Calu3 (cell line): ENCODE measurements at regions not wholly inside any gene's neighbourhood (a gene's known extent, or its start where the extent isn't known, plus 50 kb on each side); places are given as distances from the start of the nearest gene placed in this dataset.

ENCODE experiments used
- BruUV-seq: library from RNA; stranded (reverse); fragments of 400-500 nt; replicated peaks from 2 replicates; lab custom pipeline; 2021; lab: Mats Ljungman, UMichigan
- CTCF ChIA-PET: fragments of 300-600 bp; sonication (Branson Sonifier 250); formaldehyde crosslinking; loops from one replicate; lab custom pipeline; 2022; ENCODE audit warnings: antibody characterized with exemption; lab: Charles Lee
- DNase-seq: peaks from one replicate; pipeline ENCODE4 v3.0.0; 2022
- H3K27ac Mint-ChIP-seq: one replicate; pipeline ENCODE4 v1.8.0; 2022; ENCODE audit warnings: mixed read lengths; ENCODE audit not compliant: unreplicated experiment
- H3K27me3 Mint-ChIP-seq: one replicate; pipeline ENCODE4 v1.8.0; 2022; ENCODE audit warnings: mixed read lengths; ENCODE audit not compliant: unreplicated experiment
- H3K36me3 Mint-ChIP-seq: one replicate; pipeline ENCODE4 v1.8.0; 2022; ENCODE audit warnings: mild to moderate bottlenecking, moderate library complexity, mixed read lengths; ENCODE audit not compliant: insufficient read depth, unreplicated experiment
- H3K4me1 Mint-ChIP-seq: one replicate; pipeline ENCODE4 v1.8.0; 2022; ENCODE audit warnings: mild to moderate bottlenecking, low read depth, mixed read lengths; ENCODE audit not compliant: unreplicated experiment
- H3K4me3 Mint-ChIP-seq: one replicate; pipeline ENCODE4 v1.8.0; 2022; ENCODE audit warnings: mild to moderate bottlenecking, low read depth, moderate library complexity, mixed read lengths; ENCODE audit not compliant: unreplicated experiment
- H3K9me3 Mint-ChIP-seq: one replicate; pipeline ENCODE4 v1.8.0; 2022; ENCODE audit warnings: low read depth, mixed read lengths; ENCODE audit not compliant: unreplicated experiment
- CTCF ChIP-seq: fragments of 200-600 bp; IDR thresholded peaks from one replicate; pipeline ENCODE4 v1.8.0; 2022; ENCODE audit warnings: antibody characterized with exemption; ENCODE audit not compliant: unreplicated experiment
- intact Hi-C: fragments of 100-400 bp; cut with micrococcal nuclease; formaldehyde crosslinking; loops from one replicate; pipeline ENCODE4 v1.10.0; 2022; ENCODE audit not compliant: unreplicated experiment

- H3K9me3 Mint-ChIP-seq: peaks cover 6% of the 10 kb centered on the region
- CTCF ChIA-PET: interaction anchor here (0.7 to 1.7 kb wide), 4 partner anchors 58 to 510 kb away, joined by 3 to 7 read pairs (median 4); no protein-coding TSS in a partner anchor
- H3K4me3 Mint-ChIP-seq: peak overlapping the region; percentile 60
- peaks cover 28% of the 10 kb centered on the region for H3K4me1 Mint-ChIP-seq
- H3K27ac Mint-ChIP-seq: peak overlapping the region; percentile 91
- intact Hi-C loops: no loop called here
- peaks cover 6% of the 10 kb centered on the region for H3K36me3 Mint-ChIP-seq
- peak; percentile 74 for DNase-seq
- TF ChIP-seq CTCF: no peak
- no TSS peak for BruUV-seq
- no peaks in the 10 kb centered on the region for H3K27me3 Mint-ChIP-seq
These were observed 154.0 kb downstream of the PMAIP1 start for GRCh38 chr18:60053747-60054304.

- Mint-ChIP-seq H3K4me3 (no peak overlapping the region), H3K27ac (no peak overlapping the region), H3K27me3 (no peaks in the 10 kb centered on the region), H3K4me1 (peaks cover 28% of the 10 kb centered on the region), H3K36me3 (peaks cover 6% of the 10 kb centered on the region), H3K9me3 (no peaks in the 10 kb centered on the region)
- intact Hi-C loops: no loop called here
- TF ChIP-seq CTCF: no peak
- DNase-seq: no peak
- no TSS peak for BruUV-seq
- CTCF ChIA-PET: no interaction called here
These were observed 151.0 kb downstream of the PMAIP1 start for GRCh38 chr18:60050821-60051220.

- Mint-ChIP-seq H3K27me3 (no peaks in the 10 kb centered on the region), H3K27ac (no peak overlapping the region), H3K4me3 (no peak overlapping the region), H3K9me3 (no peaks in the 10 kb centered on the region), H3K36me3 (peaks cover 6% of the 10 kb centered on the region), H3K4me1 (peaks cover 28% of the 10 kb centered on the region)
- BruUV-seq: no TSS peak
- no peak for TF ChIP-seq CTCF
- DNase-seq: no peak
- CTCF ChIA-PET: no interaction called here
- intact Hi-C loops: no loop called here
These were observed 149.4 kb downstream of the PMAIP1 start for GRCh38 chr18:60049172-60049571.

- CTCF ChIA-PET: interaction anchor here (0.6 kb wide), 1 partner anchor 100 kb away, joined by 4 read pairs; no protein-coding TSS in a partner anchor
- no peak for TF ChIP-seq CTCF
- H3K9me3 Mint-ChIP-seq: no peaks in the 10 kb centered on the region
- intact Hi-C loops: no loop called here
- no peak for DNase-seq
- peaks cover 12% of the 10 kb centered on the region for H3K4me1 Mint-ChIP-seq
- H3K4me3 Mint-ChIP-seq: no peak overlapping the region
- no peak overlapping the region for H3K27ac Mint-ChIP-seq
- no TSS peak for BruUV-seq
- no peaks in the 10 kb centered on the region for H3K36me3 Mint-ChIP-seq
- H3K27me3 Mint-ChIP-seq: no peaks in the 10 kb centered on the region
These were observed 147.8 kb downstream of the PMAIP1 start for GRCh38 chr18:60047556-60047955.
